GM23338 (cell line): ENCODE measurements at regions not wholly inside any gene's neighbourhood (a gene's known extent, or its start where the extent isn't known, plus 50 kb on each side); places are given as distances from the start of the nearest gene placed in this dataset.

ENCODE experiments used
- ATAC-seq: fragments of 200-7000 bp; cut with Tn5 transposase; 3 replicates; pipeline ENCODE4 v1.9.1; 2020
- DNase-seq: peaks from one replicate; pipeline ENCODE4 v3.0.0-alpha.2; 2015; ENCODE audit warnings: low spot score
- H2AFZ ChIP-seq: fragments of 200-600 bp; sonication (generic); 2 replicates; pipeline ENCODE4 v1.8.0; 2016; ENCODE audit warnings: antibody characterized with exemption, mild to moderate bottlenecking, moderate library complexity
- H3F3A ChIP-seq: fragments of 200-600 bp; sonication (generic); replicated peaks from 2 replicates; pipeline ENCODE4 v1.8.0; 2017; ENCODE audit warnings: antibody characterized with exemption, mixed run types, low read depth
- H3K27ac ChIP-seq: fragments of 200-600 bp; sonication (generic); 2 replicates; pipeline ENCODE4 v1.6.1; 2016; ENCODE audit warnings: low read depth
- H3K27me3 ChIP-seq: fragments of 200-600 bp; sonication (generic); 2 replicates; pipeline ENCODE4 v1.8.0; 2016; ENCODE audit warnings: mild to moderate bottlenecking, mixed run types, moderate library complexity; ENCODE audit not compliant: insufficient read depth
- H3K36me3 ChIP-seq: fragments of 200-600 bp; sonication (generic); 2 replicates; pipeline ENCODE4 v1.8.0; 2016; ENCODE audit warnings: mild to moderate bottlenecking; ENCODE audit not compliant: insufficient read depth
- H3K4me1 ChIP-seq: fragments of 200-600 bp; sonication (generic); 2 replicates; pipeline ENCODE4 v1.8.0; 2016; ENCODE audit warnings: mild to moderate bottlenecking, moderate library complexity; ENCODE audit not compliant: insufficient read depth
- H3K4me2 ChIP-seq: fragments of 200-600 bp; sonication (generic); 2 replicates; pipeline ENCODE4 v1.7.1; 2017; ENCODE audit warnings: mixed run types
- H3K4me3 ChIP-seq: fragments of 200-600 bp; sonication (generic); 2 replicates; pipeline ENCODE4 v1.6.1; 2016; ENCODE audit warnings: mixed run types
- H3K79me2 ChIP-seq: fragments of 200-600 bp; sonication (generic); replicated peaks from 2 replicates; pipeline ENCODE4 v1.8.0; 2017; ENCODE audit warnings: mild to moderate bottlenecking; ENCODE audit not compliant: insufficient read depth
- H3K9me2 ChIP-seq: fragments of 200-600 bp; sonication (generic); 2 replicates; pipeline ENCODE4 v1.8.0; 2017; ENCODE audit not compliant: insufficient read depth
- H4K20me1 ChIP-seq: fragments of 200-600 bp; sonication (generic); replicated peaks from 2 replicates; pipeline ENCODE4 v1.8.0; 2017; ENCODE audit warnings: mild to moderate bottlenecking; ENCODE audit not compliant: insufficient read depth
- H3K27ac Mint-ChIP-seq: 2 replicates; pipeline ENCODE4 v1.8.0; 2020; ENCODE audit warnings: inconsistent platforms, mild to moderate bottlenecking, moderate library complexity, mixed read lengths
- H3K27me3 Mint-ChIP-seq: 3 replicates; pipeline ENCODE4 v1.8.0; 2022; ENCODE audit warnings: low read depth, mild to moderate bottlenecking, moderate library complexity, mixed read lengths, inconsistent platforms; ENCODE audit not compliant: insufficient read depth, poor library complexity
- H3K36me3 Mint-ChIP-seq: 3 replicates; pipeline ENCODE4 v1.8.0; 2021; ENCODE audit warnings: low read depth, mild to moderate bottlenecking, inconsistent platforms, moderate library complexity, mixed read lengths
- H3K4me1 Mint-ChIP-seq: 3 replicates; pipeline ENCODE4 v1.8.0; 2020; ENCODE audit warnings: mild to moderate bottlenecking, inconsistent platforms, mixed read lengths
- H3K4me3 Mint-ChIP-seq: 3 replicates; pipeline ENCODE4 v1.8.0; 2021; ENCODE audit warnings: moderate library complexity, mild to moderate bottlenecking, inconsistent platforms, mixed read lengths
- H3K9me3 Mint-ChIP-seq: 3 replicates; pipeline ENCODE4 v1.8.0; 2020; ENCODE audit warnings: moderate library complexity, mild to moderate bottlenecking, inconsistent platforms, mixed read lengths
- CTCF ChIP-seq, 2 experiments: fragments of 200-600 bp in 1 of 2; sonication (generic) in 1 of 2; conservative IDR thresholded peaks; 2 replicates each; pipeline versions ENCODE4 v1.5.1 to v1.6.1; 2016 to 2017; ENCODE audit warnings: antibody characterized with exemption in 2 of 2, low read depth in 2 of 2, mild to moderate bottlenecking in 2 of 2, moderate library complexity in 1 of 2
- ETS1 ChIP-seq: IDR thresholded peaks from 2 replicates; pipeline ENCODE4 v1.6.1; 2016; ENCODE audit warnings: antibody characterized with exemption
- EZH2 ChIP-seq: fragments of 200-600 bp; sonication (generic); IDR thresholded peaks from one replicate; pipeline ENCODE4 v1.8.0; 2017; ENCODE audit warnings: antibody characterized with exemption, mild to moderate bottlenecking, low read depth; ENCODE audit not compliant: unreplicated experiment
- JUNB ChIP-seq: IDR thresholded peaks from one replicate; pipeline ENCODE4 v1.6.1; 2016; ENCODE audit warnings: antibody characterized with exemption; ENCODE audit not compliant: unreplicated experiment
- POLR2AphosphoS5 ChIP-seq: IDR thresholded peaks from 2 replicates; pipeline ENCODE4 v1.6.1; 2016; ENCODE audit warnings: antibody characterized with exemption, low read depth
- REST ChIP-seq: IDR thresholded peaks from one replicate; pipeline ENCODE4 v1.6.1; 2018; ENCODE audit warnings: antibody characterized with exemption; ENCODE audit not compliant: unreplicated experiment
- ZNF114 ChIP-seq: fragments of 250-450 bp; sonication (Bioruptor Pico); IDR thresholded peaks from 2 replicates; pipeline ENCODE4 v1.5.0; 2020; ENCODE audit warnings: mild to moderate bottlenecking, moderate library complexity
- ZNF331 ChIP-seq: fragments of 250-450 bp; sonication (Bioruptor Pico); IDR thresholded peaks from 2 replicates; pipeline ENCODE4 v1.5.0; 2020; ENCODE audit warnings: low read depth, mild to moderate bottlenecking, moderate library complexity
- ZNF462 ChIP-seq: fragments of 250-450 bp; sonication (Bioruptor Pico); IDR thresholded peaks from 2 replicates; pipeline ENCODE4 v1.5.0; 2020; ENCODE audit warnings: mild to moderate bottlenecking, moderate library complexity

GRCh38 chr12:61739925-61740324, 520.3 kb upstream of the USP15 start (continued):
- TF ChIP-seq ETS1 (no peak), ZNF114 (CRISPR knock-in tag) (no peak), ZNF462 (CRISPR knock-in tag) (no peak), POLR2AphosphoS5 (no peak)

- DNase-seq = no peak
- Histone ChIP-seq H3K4me2 (no peak overlapping the region), H3F3A (no peaks in the 10 kb centered on the region), H3K79me2 (no peaks in the 10 kb centered on the region), H3K36me3 (no peaks in the 10 kb centered on the region), H3K9me2 (0 out of 2 replicates have a peak, but pooled peaks cover 3% of the 10 kb centered on the region), H3K27ac (no peak overlapping the region), H2AFZ (no peak overlapping the region), H3K4me3 (no peak overlapping the region), H3K27me3 (no peaks in the 10 kb centered on the region), H4K20me1 (no peaks in the 10 kb centered on the region), H3K4me1 (no peaks in the 10 kb centered on the region)
- H3K36me3 Mint-ChIP-seq = no peaks in the 10 kb centered on the region
- peaks cover 6% of the 10 kb centered on the region; the same call in 2 of the 3 replicates for H3K9me3 Mint-ChIP-seq
- no peaks in the 10 kb centered on the region for H3K27me3 Mint-ChIP-seq
- no peaks in the 10 kb centered on the region for H3K4me1 Mint-ChIP-seq
- no peak overlapping the region for H3K4me3 Mint-ChIP-seq
- ATAC-seq = no peak
- no peak overlapping the region for H3K27ac Mint-ChIP-seq
- TF ChIP-seq JUNB (no peak), EZH2 (no peak), ZNF114 (CRISPR knock-in tag) (no peak), CTCF (conservative IDR thresholded peaks at IDR 0.05; ENCODE audit: low read depth in 2 of 2) (no peak), REST (no peak), ZNF331 (CRISPR knock-in tag) (no peak), ETS1 (no peak)
These were observed 509.6 kb upstream of the USP15 start for GRCh38 chr12:61750604-61751003.
